GM18907 (cell line): ENCODE measurements at regions not wholly inside any gene's neighbourhood (a gene's known extent, or its start where the extent isn't known, plus 50 kb on each side); places are given as distances from the start of the nearest gene placed in this dataset.

ENCODE experiments used
- ATAC-seq: cut with Tn5 transposase; IDR thresholded peaks from one replicate; pipeline ENCODE4 v1.9.1; 2021; ENCODE audit warnings: mild to moderate bottlenecking, moderate library complexity; ENCODE audit not compliant: unreplicated experiment

DNA sequence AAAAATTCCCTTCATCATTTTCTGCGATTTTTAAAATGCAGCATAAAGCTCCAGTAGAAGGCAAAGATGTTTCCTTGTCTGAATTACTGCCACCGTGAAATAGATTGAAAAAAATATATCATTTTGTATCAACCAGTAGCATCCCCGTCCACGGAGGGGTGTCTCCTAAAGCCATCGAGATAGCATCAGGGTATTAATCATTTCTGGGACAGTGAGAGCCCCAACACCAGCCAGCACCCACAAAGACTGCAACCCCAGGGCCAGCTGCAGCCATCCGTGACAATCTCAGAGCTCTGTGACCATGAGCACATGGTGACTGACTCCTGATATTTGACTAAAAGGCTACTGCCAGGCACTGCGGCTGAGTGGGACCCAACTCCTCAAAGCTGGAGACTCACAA, 64.1 kb upstream of the SIX3 start:
- ATAC-seq = no peak

DNA sequence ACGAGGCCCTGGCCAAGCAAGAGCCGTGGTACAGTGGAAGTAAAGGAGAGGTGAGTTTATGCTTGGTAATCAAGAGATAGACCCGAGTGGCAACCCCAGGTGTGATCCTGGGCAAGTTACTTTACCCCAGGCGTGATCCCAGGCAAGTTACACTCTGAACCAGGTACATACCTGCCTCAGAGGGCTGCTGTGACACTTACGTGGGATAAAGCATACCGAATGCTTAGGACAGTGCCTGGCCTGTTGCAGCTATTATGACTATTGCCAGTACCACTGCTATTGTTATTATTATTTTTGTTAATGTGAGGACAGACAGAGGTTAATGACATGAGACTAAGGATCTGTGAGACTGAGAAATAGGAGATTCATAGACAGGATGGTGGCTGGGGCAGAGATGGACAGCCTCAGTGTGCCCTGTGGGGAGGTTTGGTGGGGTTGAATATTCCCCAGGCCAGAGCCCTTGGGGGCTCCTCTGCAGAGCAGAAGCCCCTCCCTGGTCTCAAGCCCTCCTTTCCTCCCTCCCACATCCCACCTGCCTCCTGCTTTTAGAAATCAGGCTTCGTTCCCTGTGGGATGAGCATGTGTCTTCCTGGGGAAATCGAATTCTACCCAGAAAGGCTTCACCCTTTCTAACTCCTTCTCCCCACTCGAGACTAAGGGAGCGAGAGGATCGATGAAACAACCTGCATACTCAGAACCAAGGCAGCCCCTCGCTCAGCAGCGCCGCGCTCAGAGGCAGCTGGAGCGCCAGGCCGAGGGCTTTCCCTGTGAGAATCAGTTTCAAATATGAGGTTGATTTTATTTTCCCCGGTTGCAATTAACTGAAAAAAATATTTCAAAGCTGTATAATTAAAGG, 62.0 kb upstream of the SIX3 start:
- no peak for ATAC-seq

DNA sequence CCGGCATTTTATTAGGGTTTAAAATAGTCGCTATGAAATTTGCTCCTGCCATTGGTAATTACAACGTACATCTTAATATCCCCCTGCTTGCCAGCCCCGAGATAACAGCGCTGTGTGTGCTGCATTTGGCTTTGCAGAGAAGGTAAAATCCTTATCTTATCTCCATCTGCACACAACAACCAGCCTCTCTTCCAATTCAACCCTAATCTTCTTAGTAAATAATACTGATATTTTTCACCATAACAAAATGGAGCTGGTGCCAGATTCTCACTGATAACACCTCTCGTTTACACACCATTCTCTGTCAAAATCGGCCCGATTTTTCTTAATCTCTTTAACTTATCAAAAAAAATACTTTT, 61.4 kb upstream of the SIX3 start:
- no peak for ATAC-seq

DNA sequence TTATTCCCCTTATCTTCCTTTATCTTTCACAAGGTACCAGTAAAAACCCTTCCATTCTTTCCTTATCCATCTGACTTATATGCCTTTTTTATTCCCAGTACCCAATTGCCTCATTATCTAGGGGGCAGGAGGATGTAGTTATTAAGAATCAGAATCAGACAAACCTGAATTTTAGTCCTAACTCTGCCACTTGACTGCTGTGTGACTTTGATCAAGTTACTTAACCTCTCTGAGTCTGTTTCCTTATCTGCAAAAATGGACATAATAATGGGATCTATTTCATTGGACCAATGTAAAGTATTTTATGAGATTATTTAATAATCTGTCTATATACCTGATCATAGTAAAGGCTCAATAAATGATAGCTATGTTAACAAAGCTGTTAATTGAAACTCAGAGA, 59.6 kb upstream of the SIX3 start:
- ATAC-seq = no peak

DNA sequence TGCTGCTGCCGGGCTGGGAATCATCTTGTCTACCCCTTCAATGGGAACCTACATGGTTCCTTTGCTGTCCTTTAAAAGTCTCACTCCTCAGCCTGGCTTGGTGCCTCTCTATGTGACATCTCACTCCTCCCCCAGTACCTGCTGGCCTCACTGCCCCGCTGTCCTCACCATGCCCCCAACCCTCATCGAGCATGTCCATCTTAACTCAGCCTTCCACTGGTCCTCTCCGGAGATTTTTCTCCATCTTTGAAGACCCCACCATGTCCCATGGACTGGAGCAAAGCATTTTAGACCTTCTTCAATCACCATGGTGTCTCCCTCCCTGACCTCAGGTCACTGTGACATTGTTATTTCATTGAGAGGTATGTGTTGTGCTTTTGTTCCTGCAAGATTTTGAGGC, 58.1 kb upstream of the SIX3 start:
- no peak for ATAC-seq

DNA sequence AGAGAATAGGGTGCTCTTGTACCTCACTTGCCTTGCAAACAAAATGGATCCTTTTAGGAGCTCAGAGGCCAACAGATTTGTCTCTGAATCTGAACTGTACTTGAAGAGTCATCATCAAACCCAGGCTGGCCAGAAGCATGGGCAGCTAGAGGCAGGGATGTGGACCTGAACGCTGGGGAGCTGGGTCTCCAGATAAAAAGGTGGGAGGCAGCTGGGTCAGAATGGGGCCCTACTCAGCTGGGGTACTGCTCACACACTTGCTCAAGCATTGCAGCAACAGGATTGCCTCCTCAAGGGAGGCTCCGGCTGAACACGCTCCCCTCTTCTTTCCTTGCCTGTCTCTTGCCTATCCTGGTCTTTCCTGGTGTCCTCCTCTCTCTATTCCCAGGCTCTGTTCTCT, 57.3 kb upstream of the SIX3 start:
- ATAC-seq = no peak

DNA sequence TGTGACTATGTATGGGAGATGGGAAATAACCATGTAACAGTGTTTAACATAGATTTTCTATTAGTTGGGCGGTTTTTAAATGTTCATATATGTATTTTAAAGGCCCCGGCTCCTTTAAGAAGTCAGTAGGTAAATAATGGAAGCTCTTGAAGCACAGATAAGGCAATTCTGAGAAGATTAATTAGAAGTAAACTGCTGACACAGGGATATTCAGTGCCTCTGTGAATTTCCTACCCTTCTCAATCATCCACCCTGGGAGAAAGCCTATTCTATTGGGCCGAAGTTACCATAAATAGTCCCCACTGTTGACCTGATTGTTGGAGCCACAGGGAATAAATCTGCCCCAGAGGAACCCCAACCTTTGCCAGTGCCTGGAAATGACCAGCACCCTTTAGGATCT, 56.8 kb upstream of the SIX3 start:
- no peak for ATAC-seq

DNA sequence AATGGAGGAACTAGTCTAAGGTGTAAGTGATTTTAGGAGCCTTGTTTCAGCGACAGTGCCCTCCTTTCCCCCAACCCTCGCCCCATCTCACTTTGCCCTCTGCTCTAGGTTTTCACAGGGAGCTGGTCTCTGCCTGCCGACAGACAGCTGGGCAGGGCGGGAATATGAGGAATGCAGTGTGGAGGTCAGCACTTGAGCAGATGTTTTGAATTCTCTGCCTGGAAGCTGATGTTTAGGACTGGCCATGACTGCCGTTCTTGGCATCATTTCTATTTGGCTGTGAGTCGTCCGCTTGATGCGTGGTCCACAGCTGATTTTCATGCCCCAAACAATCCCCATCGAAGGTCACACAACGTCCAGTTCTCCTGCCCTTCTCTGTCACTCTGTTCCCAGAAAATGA, 55.1 kb upstream of the SIX3 start:
- no peak for ATAC-seq

DNA sequence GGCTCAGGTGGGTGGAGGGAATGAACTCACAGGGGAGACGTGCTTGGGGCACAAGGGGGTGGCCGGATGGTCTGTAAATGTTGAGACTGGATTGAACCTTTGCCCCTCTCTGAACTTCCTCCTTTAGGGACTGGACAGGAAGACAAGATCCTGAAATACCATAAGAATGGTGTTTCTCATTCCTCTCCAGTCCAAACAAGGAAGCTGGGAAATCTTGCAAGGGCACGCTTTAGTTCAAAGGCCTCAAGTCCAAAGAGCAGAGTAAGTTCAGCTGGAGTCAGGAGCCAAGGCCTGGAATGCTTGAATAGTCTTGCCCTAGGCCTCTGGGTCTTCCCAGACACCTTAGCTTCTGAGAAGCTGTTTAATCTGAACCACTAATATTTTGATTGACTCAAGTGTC, 52.4 kb upstream of the SIX3 start:
- no peak for ATAC-seq
